OCI-LY3 (cell line): ENCODE measurements at regions not wholly inside any gene's neighbourhood (a gene's known extent, or its start where the extent isn't known, plus 50 kb on each side); places are given as distances from the start of the nearest gene placed in this dataset.

Source experiments
- EZH2phosphoT487 ChIP-seq: fragments of 200-600 bp; shearing (Covaris generic); IDR thresholded peaks from 2 replicates; pipeline ENCODE4 v1.6.1; 2018; ENCODE audit warnings: antibody characterized with exemption, mixed run types, low read depth
- TF ChIP-seq, protein P1 (sequence below): fragments of 200-600, 300-600 bp; sonication (generic); IDR thresholded peaks from 2 replicates; pipeline ENCODE4 v1.5.1; 2014; ENCODE audit warnings: antibody characterized with exemption, low read length, low read depth

GRCh38 chr10:93154531-93154930 is 80.8 kb downstream of the CYP26A1 start:
- TF ChIP-seq, protein P1, sequence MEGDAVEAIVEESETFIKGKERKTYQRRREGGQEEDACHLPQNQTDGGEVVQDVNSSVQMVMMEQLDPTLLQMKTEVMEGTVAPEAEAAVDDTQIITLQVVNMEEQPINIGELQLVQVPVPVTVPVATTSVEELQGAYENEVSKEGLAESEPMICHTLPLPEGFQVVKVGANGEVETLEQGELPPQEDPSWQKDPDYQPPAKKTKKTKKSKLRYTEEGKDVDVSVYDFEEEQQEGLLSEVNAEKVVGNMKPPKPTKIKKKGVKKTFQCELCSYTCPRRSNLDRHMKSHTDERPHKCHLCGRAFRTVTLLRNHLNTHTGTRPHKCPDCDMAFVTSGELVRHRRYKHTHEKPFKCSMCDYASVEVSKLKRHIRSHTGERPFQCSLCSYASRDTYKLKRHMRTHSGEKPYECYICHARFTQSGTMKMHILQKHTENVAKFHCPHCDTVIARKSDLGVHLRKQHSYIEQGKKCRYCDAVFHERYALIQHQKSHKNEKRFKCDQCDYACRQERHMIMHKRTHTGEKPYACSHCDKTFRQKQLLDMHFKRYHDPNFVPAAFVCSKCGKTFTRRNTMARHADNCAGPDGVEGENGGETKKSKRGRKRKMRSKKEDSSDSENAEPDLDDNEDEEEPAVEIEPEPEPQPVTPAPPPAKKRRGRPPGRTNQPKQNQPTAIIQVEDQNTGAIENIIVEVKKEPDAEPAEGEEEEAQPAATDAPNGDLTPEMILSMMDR, result no peak
- no peak for TF ChIP-seq EZH2phosphoT487
